HFFc6 (cell line): ENCODE measurements at regions not wholly inside any gene's neighbourhood (a gene's known extent, or its start where the extent isn't known, plus 50 kb on each side); places are given as distances from the start of the nearest gene placed in this dataset.

Experiments used
- DNase-seq: peaks from one replicate; pipeline ENCODE4 v3.0.0-alpha.2; 2018
- H3K27ac Mint-ChIP-seq: 2 replicates; pipeline ENCODE4 v1.8.0; 2020; ENCODE audit warnings: mild to moderate bottlenecking, mixed read lengths
- H3K27me3 Mint-ChIP-seq: 2 replicates; pipeline ENCODE4 v1.8.0; 2021; ENCODE audit warnings: mild to moderate bottlenecking, moderate library complexity, mixed read lengths; ENCODE audit not compliant: insufficient read depth
- H3K36me3 Mint-ChIP-seq: 2 replicates; pipeline ENCODE4 v1.8.0; 2021; ENCODE audit warnings: low read depth, mixed read lengths
- H3K4me1 Mint-ChIP-seq: 2 replicates; pipeline ENCODE4 v1.8.0; 2020; ENCODE audit warnings: low read depth, mixed read lengths
- H3K4me3 Mint-ChIP-seq: 2 replicates; pipeline ENCODE4 v1.8.0; 2020; ENCODE audit warnings: mild to moderate bottlenecking, moderate library complexity, mixed read lengths
- H3K9me3 Mint-ChIP-seq: 2 replicates; pipeline ENCODE4 v1.8.0; 2020; ENCODE audit warnings: mild to moderate bottlenecking, mixed read lengths
- TF ChIP-seq, protein P1 (sequence below): fragments of 200-600 bp; sonication (generic); IDR thresholded peaks from 2 replicates; pipeline ENCODE4 v1.5.0; 2021; ENCODE audit warnings: antibody characterized with exemption, mild to moderate bottlenecking

DNA sequence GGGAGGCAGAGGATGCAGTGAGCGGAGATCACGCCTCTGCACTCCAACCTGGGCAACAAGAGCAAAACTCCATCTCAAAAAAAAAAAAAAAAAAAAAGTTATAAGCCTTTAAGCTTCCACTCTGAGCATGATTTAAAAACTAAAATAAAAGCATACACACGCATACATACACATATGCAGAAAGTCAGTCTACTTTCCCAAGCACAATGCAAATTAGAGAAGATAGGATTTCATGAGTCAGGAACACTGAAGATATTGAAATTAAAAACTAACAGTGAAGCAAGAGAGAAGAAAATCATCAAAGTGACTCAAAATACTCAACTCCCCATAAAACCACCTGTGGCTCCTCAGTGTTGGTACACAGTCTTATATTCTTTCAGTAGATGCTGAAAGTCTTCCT lies 1009.5 kb upstream of the WWC1 start:
- Mint-ChIP-seq H3K9me3 (peaks cover 12% of the 10 kb centered on the region), H3K27ac (no peak overlapping the region), H3K36me3 (no peaks in the 10 kb centered on the region)

GRCh38 chr5:167283691-167284090 lies 1007.8 kb upstream of the WWC1 start:
- no peaks in the 10 kb centered on the region for H3K4me1 Mint-ChIP-seq
- no peak overlapping the region for H3K4me3 Mint-ChIP-seq
- no peak overlapping the region for H3K27ac Mint-ChIP-seq
- no peaks in the 10 kb centered on the region for H3K27me3 Mint-ChIP-seq
- peaks cover 12% of the 10 kb centered on the region for H3K9me3 Mint-ChIP-seq
- DNase-seq = no peak
- H3K36me3 Mint-ChIP-seq = no peaks in the 10 kb centered on the region
- TF ChIP-seq, protein P1, sequence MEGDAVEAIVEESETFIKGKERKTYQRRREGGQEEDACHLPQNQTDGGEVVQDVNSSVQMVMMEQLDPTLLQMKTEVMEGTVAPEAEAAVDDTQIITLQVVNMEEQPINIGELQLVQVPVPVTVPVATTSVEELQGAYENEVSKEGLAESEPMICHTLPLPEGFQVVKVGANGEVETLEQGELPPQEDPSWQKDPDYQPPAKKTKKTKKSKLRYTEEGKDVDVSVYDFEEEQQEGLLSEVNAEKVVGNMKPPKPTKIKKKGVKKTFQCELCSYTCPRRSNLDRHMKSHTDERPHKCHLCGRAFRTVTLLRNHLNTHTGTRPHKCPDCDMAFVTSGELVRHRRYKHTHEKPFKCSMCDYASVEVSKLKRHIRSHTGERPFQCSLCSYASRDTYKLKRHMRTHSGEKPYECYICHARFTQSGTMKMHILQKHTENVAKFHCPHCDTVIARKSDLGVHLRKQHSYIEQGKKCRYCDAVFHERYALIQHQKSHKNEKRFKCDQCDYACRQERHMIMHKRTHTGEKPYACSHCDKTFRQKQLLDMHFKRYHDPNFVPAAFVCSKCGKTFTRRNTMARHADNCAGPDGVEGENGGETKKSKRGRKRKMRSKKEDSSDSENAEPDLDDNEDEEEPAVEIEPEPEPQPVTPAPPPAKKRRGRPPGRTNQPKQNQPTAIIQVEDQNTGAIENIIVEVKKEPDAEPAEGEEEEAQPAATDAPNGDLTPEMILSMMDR = no peak

More for the DNA sequence above, 1009.5 kb upstream of the WWC1 start:
- DNase-seq = no peak
- TF ChIP-seq, protein P1 = no peak
- Mint-ChIP-seq H3K27me3 (no peaks in the 10 kb centered on the region), H3K4me3 (no peak overlapping the region), H3K4me1 (no peaks in the 10 kb centered on the region)

- Mint-ChIP-seq H3K36me3 (no peaks in the 10 kb centered on the region), H3K27me3 (no peaks in the 10 kb centered on the region; the same call in 1 of the 2 replicates), H3K9me3 (peaks cover 12% of the 10 kb centered on the region), H3K4me3 (no peak overlapping the region), H3K4me1 (no peaks in the 10 kb centered on the region), H3K27ac (no peak overlapping the region)
- DNase-seq = no peak
- TF ChIP-seq, protein P1 = no peak
These were observed 1007.1 kb upstream of the WWC1 start for GRCh38 chr5:167284222-167284890.

- no peaks in the 10 kb centered on the region for H3K36me3 Mint-ChIP-seq
- H3K4me3 Mint-ChIP-seq = no peak overlapping the region
- no peaks in the 10 kb centered on the region for H3K4me1 Mint-ChIP-seq
- no peak overlapping the region for H3K27ac Mint-ChIP-seq
- TF ChIP-seq, protein P1 = no peak
- H3K27me3 Mint-ChIP-seq = no peaks in the 10 kb centered on the region; the same call in 1 of the 2 replicates
- no peak for DNase-seq
- peaks cover 5% of the 10 kb centered on the region; the same call in 1 of the 2 replicates for H3K9me3 Mint-ChIP-seq
These were observed 1005.9 kb upstream of the WWC1 start for GRCh38 chr5:167285591-167285990.

GRCh38 chr5:167286891-167287290 lies 1004.6 kb upstream of the WWC1 start:
- H3K9me3 Mint-ChIP-seq = peaks cover 5% of the 10 kb centered on the region
- H3K4me1 Mint-ChIP-seq = no peaks in the 10 kb centered on the region
- H3K27me3 Mint-ChIP-seq = no peaks in the 10 kb centered on the region; the same call in 1 of the 2 replicates
- H3K27ac Mint-ChIP-seq = no peak overlapping the region
- H3K4me3 Mint-ChIP-seq = no peak overlapping the region
- no peak for DNase-seq
- TF ChIP-seq, protein P1 = no peak
- no peaks in the 10 kb centered on the region for H3K36me3 Mint-ChIP-seq
